ENCODE measurements at regions not wholly inside any gene's neighbourhood (a gene's known extent, or its start where the extent isn't known, plus 50 kb on each side); places are given as distances from the start of the nearest gene placed in this dataset.

DNA sequence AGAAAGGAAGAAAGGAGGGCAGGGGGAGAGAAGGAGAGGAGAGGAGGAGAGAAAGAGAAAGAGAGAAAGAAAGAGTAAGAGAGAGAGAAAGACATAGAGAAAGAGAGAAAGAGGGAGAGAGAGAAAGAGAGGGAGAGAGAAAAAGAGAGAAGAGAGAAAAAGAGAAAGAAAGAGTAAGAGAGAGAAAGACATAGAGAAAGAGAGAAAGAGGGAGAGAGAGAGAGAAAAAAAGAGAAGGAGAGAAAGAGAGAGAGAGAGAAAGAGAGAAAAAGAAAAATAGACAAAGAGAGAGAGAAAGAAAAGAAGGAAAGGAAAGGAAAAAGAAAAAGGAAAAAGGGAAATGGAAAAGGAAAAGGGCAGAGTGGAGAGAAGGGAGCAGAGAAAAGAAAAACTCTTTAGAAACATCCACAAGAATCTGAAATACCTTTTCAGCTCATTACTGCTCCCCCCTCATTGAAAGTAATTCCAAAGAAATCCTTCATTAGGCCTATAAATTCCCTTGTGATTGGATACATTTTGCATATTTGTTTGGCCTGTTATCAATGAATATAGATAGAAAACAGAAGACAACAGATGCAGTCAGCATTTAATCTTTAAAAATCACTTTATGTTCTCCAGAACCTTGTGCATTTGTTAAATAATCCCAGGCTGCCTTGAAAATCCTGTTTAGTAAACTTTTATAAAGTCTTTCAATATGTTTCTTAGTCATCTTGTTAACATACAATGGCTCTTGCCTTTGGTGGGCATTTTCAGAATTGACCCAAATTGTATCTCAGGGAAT lies 411.5 kb downstream of the NFIB start:
- Histone ChIP-seq H3K4me3 (ENCODE audit: low read depth, low read length) (no peak overlapping the region), H3K36me3 (ENCODE audit: control insufficient read depth, insufficient read depth, low read length) (no peaks in the 10 kb centered on the region), H3K27me3 (ENCODE audit: control insufficient read depth, insufficient read depth, low read length) (no peaks in the 10 kb centered on the region)
- TF ChIP-seq, protein P1, sequence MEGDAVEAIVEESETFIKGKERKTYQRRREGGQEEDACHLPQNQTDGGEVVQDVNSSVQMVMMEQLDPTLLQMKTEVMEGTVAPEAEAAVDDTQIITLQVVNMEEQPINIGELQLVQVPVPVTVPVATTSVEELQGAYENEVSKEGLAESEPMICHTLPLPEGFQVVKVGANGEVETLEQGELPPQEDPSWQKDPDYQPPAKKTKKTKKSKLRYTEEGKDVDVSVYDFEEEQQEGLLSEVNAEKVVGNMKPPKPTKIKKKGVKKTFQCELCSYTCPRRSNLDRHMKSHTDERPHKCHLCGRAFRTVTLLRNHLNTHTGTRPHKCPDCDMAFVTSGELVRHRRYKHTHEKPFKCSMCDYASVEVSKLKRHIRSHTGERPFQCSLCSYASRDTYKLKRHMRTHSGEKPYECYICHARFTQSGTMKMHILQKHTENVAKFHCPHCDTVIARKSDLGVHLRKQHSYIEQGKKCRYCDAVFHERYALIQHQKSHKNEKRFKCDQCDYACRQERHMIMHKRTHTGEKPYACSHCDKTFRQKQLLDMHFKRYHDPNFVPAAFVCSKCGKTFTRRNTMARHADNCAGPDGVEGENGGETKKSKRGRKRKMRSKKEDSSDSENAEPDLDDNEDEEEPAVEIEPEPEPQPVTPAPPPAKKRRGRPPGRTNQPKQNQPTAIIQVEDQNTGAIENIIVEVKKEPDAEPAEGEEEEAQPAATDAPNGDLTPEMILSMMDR (IDR thresholded peaks at IDR 0.05; ENCODE audit: insufficient read depth, low read length, poor library complexity, severe bottlenecking), result no peak
- DNase-seq (ENCODE audit: low read depth), result no peak

DNA sequence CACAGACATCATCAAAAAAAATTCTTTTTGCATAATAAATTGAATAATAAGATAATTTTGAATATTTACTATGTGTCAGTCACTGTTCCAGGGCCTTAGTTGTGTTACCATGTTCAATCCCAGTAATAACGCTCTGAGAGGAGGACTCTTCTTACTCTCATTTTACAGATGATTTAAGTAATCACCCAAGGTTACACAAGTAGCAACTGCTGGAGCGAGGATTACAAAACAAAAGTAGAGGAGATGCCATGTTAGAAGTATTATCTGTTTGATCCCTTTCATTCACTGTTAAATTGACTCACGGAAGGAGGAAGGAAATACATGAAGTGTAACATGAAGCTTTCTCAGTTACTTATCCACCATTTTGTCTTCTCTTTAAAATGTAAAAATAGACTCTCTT lies 412.8 kb downstream of the NFIB start:
- no peak for DNase-seq (ENCODE audit: low read depth)
- H3K4me3 ChIP-seq (ENCODE audit: low read depth, low read length), result no peak overlapping the region
- TF ChIP-seq, protein P1 (IDR thresholded peaks at IDR 0.05; ENCODE audit: insufficient read depth, low read length, poor library complexity, severe bottlenecking), result no peak
- no peaks in the 10 kb centered on the region for H3K36me3 ChIP-seq (ENCODE audit: control insufficient read depth, insufficient read depth, low read length)
- no peaks in the 10 kb centered on the region for H3K27me3 ChIP-seq (ENCODE audit: control insufficient read depth, insufficient read depth, low read length)

DNA sequence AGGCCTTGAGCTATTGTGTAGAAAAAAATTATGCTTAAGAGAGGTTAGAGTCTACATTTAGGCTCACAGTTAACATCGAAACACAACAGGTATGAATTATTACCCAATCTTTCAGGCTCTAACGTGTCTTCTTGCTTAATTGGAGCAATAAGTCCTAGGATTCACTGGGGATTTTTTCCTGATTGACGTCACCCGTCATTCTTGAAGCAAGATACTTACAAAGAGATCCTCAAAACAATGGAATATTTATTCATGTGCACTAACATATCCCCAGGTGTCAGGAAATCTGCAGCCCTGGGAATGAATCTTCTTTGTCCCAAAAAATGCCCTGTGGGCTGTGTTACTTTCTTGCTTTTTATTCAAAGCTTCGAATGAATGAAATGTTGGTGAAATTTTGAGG lies 413.5 kb downstream of the NFIB start:
- H3K36me3 ChIP-seq (ENCODE audit: control insufficient read depth, insufficient read depth, low read length), result no peaks in the 10 kb centered on the region
- H3K27me3 ChIP-seq (ENCODE audit: control insufficient read depth, insufficient read depth, low read length), result no peaks in the 10 kb centered on the region
- H3K4me3 ChIP-seq (ENCODE audit: low read depth, low read length), result no peak overlapping the region
- TF ChIP-seq, protein P1 (IDR thresholded peaks at IDR 0.05; ENCODE audit: insufficient read depth, low read length, poor library complexity, severe bottlenecking), result no peak
- no peak for DNase-seq (ENCODE audit: low read depth)

DNA sequence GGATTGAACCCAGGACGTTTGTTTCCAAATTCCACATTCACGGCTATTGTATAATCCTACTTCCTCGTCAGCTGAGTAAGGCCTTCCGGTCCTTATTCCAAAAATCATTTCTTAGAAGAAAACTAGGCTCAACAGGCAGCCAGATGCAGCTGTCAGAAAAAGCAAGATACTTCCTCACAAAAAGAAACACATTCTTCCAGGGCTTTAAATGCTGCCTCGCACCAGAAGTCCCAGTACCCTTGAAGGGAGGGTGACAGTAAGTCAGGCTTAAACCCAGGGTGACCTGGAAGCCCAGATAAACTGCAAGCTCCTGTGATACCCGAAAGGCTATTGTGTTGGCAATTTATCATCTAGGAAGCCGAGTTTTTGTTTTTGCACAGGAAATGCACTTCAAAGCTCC lies 414.0 kb downstream of the NFIB start:
- no peaks in the 10 kb centered on the region for H3K36me3 ChIP-seq (ENCODE audit: control insufficient read depth, insufficient read depth, low read length)
- DNase-seq (ENCODE audit: low read depth), result no peak
- TF ChIP-seq, protein P1 (IDR thresholded peaks at IDR 0.05; ENCODE audit: insufficient read depth, low read length, poor library complexity, severe bottlenecking), result no peak
- H3K27me3 ChIP-seq (ENCODE audit: control insufficient read depth, insufficient read depth, low read length), result no peaks in the 10 kb centered on the region
- no peak overlapping the region for H3K4me3 ChIP-seq (ENCODE audit: low read depth, low read length)

DNA sequence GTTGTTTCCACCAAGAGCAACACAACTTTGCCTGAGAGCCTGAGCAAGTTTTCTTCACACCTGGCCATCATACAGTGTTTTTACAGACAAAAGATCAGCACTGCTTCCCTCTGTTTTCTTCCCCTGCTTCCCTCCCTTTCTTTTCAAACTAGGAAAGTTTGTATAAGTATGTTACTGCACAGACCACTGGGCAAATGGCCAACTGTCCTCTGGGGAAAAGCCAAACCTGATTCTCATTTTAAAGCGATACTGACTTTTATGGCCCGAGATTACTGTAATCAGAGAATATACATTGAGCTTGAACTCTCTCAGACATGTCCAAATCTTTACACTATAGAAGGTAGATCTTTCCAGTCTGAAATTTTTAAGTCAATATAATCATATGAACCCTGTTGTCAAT lies 415.0 kb downstream of the NFIB start:
- Histone ChIP-seq H3K4me3 (ENCODE audit: low read depth, low read length) (no peak overlapping the region), H3K27me3 (ENCODE audit: control insufficient read depth, insufficient read depth, low read length) (no peaks in the 10 kb centered on the region), H3K36me3 (ENCODE audit: control insufficient read depth, insufficient read depth, low read length) (no peaks in the 10 kb centered on the region)
- TF ChIP-seq, protein P1 (IDR thresholded peaks at IDR 0.05; ENCODE audit: insufficient read depth, low read length, poor library complexity, severe bottlenecking), result no peak
- DNase-seq (ENCODE audit: low read depth), result no peak

All from kidney epithelial cell (primary cell).